GM18868 (cell line): ENCODE measurements at regions not wholly inside any gene's neighbourhood (a gene's known extent, or its start where the extent isn't known, plus 50 kb on each side); places are given as distances from the start of the nearest gene placed in this dataset.

ENCODE experiments used
- ATAC-seq: cut with Tn5 transposase; IDR thresholded peaks from one replicate; pipeline ENCODE4 v1.9.1; 2021; ENCODE audit warnings: mild to moderate bottlenecking, moderate library complexity; ENCODE audit not compliant: unreplicated experiment

DNA sequence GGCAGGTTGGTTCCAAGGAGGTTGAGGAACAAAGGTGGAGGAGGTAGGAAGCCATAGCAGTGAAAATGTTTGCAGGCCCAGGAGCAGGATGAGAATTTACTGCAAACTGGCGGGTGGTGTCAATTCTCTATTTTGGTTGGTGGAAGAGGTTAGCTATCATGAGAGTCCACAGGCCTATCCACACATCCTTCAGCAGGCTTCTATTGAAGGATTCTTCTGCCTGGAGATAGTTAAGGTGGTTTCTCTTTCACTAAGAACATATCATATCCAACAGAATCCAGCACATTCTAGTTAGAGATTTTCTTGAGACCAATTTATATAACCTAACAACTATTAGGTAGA lies 68.9 kb upstream of the DYRK2 start:
- ATAC-seq: no peak

DNA sequence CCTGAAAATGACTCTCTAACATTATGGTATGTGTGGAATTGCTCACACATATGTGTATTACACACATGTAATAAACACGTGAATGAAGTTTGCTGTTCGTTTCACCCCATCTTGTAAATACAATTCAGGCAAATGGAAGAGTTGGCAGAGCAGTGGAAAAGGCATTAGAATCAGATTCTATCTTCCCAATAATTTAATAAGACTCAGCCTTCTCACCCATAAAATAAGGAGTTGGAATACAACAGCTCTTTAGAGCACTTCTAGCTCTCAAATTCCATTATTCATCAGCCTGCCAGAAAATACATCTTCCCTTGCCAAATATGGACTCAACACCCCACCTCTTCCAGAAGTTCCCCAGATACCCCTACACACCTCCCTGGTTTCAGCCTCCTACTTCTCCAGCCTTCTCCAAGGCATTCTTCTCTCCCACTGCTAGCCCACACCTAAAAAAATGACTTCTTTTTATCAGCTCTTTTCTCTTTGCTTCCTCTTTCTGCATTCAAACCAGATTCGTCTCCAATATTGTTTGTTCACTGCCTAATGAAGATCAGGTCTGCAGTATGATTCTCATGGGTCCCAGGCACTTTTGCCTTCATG lies 66.2 kb upstream of the DYRK2 start:
- ATAC-seq: no peak

DNA sequence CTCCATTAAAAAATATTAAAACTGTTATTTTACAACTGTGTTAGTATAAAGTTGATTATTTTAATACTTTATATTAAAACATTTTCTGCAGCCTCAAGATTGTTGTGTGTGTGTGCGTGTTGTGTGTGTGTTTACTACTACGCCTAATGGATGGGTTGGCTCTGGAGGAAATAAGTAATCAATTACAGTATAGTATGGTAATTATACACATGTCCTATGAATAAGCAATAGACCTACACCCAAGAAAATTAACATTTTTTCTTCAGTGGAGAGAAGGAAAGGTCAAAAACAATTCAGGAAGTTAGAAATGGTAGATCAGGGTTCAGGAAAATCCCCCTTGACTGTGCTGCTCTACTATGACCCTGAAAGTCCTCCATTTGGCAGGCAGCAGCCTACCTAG lies 65.7 kb upstream of the DYRK2 start:
- no peak for ATAC-seq

DNA sequence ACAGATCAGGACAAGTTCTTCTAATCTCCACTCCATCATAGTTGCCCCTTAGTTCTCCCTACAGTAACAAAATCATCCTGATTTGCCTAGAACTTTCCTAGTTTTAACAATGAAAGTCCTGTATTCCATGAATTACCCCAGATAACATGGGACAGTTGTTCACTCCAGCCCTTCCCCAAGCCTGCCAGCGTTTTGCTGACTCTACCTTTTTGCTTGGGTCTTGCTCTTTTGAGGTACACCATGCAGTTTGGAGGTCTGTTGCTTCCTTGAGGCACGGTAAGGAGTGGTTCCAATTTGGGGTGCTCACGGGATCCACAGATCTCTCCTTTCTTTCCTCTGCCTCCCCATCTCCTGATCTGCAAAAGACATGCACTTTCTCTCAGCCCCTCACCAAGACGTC lies 61.6 kb upstream of the DYRK2 start:
- ATAC-seq: no peak

DNA sequence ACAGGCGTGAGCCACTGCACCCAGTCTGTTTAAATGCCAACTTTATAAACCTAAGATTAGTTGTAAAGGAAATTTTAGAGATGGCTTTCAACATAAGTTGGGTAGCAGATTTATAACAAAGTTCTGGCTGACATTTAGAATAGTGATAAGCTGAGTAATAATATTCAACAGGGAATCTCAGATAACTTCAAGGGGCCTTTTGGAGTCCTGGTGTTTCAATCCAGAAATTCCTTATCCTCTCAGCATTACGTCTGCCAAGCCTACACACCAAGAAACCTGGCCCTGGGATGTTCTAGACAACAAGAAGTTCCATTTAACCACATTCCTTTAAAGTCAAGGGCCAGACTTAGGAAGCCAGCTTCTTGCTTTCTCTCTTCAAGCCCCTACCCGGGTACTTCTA lies 59.5 kb upstream of the DYRK2 start:
- no peak for ATAC-seq

DNA sequence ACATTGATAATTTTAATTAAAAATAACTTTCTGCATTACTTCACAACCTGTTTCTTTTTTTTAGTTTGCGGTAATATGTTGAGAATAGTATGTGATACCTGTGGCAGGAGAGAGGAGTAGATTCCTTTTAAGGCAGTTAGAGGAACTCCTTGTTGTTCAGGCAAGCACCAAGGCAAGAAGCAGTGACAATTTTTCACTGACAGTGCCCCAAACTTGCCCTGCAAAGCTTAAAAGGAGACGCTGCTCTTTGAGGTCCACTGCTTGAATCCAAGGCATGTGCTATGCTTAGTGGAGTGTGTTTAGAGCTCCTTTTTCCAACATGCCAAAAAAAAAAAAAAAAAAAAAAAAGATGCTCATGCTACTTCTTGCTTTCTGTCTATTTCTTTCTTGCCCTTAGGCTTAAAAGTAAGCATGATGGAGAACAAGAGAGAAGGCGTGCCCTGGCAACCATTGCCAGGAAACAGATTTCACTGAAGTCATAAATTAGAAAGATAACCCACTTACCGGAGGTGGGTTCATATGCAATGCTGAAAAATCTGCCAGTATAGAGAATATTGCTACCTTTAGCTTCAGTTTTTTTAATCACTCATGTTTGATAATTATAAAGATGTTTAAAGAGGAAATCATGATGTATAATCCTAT lies 58.3 kb upstream of the DYRK2 start:
- no peak for ATAC-seq

DNA sequence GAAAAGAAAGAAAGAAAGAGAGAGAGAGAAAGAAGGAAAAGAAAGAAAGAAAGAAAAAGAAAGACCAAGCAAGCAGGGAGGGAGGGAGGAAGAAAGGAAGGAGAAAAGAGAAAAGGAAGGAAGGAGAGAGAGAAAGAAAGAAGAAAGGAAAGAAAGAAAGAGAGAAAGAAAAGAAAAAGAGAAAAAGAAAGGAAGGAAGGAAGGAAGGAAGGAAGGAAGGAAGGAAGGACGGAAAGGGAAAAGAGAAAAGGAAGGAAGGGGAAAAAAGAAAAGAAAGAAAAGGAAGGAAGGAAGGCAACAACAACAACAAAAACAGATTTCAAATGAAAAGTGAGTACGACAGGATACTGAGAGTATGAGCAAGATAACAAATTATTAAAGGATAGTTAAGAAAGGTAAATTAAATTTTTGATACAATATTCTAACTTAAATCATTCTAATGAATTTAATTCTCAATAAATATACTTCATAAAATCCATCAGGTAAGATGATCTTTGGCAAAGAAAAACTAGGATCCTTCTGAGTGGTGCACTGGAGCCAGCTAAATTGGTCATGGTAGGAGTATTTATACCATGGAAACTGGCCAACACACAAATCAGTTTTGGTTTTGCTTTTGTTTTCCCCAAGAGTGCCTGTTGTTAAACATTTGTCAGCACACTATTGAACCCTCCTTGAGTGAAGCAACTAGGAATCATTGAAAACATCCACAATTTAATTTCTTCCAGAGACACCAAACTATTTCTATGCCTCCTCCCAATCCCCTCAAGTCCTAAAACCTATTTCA lies 56.1 kb upstream of the DYRK2 start:
- no peak for ATAC-seq

DNA sequence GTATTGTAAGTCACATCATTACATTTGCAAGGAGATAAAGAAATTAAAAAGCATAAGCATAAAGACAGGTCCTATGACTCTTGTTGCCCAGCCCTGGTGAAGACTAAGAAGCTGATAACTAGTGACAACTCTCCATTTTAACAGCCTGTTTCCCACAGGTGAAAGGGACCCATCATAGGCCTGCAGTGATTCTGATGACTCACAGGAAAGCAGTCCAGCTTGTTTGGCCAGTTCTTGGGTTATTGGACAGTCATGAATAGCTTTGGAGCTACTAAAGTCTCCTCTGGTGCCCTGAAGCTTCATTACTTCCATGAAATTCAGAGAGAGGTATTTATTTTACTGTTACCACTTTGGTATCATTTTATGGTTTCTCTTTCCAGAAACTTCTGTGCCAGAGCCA lies 55.5 kb upstream of the DYRK2 start:
- no peak for ATAC-seq

DNA sequence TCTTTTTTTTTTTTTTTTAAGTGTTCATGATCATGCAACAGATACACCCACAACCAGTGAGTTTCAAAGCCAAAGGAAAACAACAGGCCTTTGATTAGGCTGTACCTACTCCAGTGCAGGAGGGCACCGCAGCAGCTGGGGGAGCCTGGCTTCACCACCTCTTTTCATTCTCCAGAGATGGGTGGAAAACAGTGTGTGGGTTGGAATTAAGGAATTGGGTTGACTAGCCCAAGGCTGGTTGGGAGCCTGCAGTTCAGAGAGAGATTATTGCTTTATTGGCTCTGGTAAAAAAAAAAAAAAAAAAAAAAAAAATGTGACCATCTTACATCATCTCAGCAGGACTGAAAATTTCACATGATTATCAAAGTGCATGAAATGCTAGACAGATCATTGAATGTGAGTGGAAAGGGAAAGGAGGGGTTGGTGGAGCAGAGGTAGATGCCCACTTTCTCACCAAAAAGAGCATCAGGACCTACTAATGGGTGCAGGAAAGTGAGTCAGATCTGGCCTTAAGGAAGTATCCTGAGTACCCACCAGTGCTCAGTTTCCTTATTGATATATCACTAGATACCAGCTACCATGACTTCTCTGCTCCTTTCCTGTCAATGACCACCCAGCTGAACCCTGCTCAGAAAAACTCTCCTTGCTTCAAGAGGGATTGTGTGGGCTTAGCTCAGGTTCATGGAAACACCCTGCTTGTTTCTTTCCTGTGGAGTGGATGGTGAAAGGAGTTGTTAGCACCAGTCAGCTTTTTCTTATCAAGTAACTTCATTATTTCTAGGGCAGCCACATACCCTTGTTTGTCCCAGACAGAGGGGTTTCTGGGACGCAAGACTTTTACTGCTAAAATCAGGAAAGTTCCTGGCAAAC lies 54.8 kb upstream of the DYRK2 start:
- no peak for ATAC-seq

DNA sequence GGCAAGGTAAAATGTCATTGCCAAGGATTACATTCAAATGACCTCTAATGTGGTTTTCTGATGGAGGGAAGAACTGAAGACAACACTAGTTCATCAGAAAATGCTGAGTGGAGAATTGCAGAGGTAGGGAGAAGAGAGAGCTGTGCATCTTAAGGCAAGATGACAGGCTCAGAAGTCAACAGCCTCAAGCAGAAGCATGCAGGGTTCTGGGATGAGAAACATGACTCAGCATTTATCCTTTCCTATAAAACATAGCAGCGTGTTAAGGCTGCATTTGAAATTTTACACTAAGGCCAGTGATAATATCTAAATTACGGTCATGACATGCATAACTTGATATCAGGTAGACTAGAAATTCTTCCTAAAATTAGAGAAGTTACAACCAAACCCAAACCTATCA lies 53.7 kb upstream of the DYRK2 start:
- ATAC-seq: no peak

DNA sequence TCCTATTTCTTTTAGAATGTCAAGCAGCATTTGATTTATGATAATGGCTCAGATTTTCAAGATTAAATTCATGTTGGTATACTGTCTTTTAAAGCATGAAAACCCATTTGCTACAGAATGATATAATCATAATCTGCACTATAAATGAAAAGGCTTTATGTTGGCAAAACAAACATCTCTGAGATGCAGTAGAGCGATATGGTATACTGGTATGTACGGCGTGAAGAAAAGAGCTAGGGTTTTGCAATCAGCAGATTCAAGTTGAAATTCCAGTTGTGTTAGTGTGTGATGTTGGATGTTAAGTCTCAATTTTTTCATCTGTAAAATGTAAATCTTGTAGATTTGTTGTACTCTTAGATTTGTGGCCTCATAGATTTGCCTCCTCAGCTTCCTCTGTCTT lies 53.2 kb upstream of the DYRK2 start:
- no peak for ATAC-seq

DNA sequence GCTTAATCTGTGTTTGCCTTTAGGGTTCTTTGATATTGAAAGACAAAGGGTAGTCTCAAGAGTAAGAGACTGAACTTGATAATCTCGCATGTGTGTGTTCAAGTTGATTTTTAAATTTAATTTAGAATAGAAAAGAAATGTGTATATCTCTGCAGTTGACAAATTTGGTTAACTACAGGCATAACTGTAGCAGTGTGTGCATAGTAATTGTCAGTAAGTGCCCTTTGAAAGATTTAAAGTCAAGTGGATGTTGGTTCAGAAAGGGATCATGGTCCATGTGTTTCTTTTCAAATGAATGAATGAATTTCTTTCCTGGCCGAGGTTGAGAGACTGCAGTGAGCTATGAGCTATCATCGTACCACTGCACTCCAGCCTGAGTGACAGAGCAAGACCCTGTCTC lies 49.9 kb upstream of the DYRK2 start:
- ATAC-seq: no peak
